ENCODE measurements at regions not wholly inside any gene's neighbourhood (a gene's known extent, or its start where the extent isn't known, plus 50 kb on each side); places are given as distances from the start of the nearest gene placed in this dataset.

- DNase-seq: no peak
These were observed 427.9 kb upstream of the JAG1 start for GRCh38 chr20:11101696-11102095.

DNA sequence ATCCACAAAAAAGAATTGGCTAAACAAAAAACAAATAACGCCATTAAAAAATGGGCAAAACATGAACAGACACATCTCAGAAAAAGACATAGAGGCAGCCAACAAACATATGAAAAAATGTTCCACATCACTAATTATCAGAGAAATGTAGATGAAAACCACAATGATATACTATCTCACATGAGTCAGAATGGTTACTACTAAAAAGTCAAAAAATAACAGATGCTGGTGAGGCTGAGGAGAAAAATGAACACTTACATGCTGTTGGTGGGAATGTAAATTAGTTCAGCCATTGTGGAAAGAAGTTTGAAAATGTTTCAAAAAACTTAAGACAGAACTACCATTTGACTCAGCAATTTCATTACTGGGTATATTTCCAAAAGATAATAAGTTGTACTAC lies 430.1 kb upstream of the JAG1 start:
- no peak for DNase-seq

DNA sequence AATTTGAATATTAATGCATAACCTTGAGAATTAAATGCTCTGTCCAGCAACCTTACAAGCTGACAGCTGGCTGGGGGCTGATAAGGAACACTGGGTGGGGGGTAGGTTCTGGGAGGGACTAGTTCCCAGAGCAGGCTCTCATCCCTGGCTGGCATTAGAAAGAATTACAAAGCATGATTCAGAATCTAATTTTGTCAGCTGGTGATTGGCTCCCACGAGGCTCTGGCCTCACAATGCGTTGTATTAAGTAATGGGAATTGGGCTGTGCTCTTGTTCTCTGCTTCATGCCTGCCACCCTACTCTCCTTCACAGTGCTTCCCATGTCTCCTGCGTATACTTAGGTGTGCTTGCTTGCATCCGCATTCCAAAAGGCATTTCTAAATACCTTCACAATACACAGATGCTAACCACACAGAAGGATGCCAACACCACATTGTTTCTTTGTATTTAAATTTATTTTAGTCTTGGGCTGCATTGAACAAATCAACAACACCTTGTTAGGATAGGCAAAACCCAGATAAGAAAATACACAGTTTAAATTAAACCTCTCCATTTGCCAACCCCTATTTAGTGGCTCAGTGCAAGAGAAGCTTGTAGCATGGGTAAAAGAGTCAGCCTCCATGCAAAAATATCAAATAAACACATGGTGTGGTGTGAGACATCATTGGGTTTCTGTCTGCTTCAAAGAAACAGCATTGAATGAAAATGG lies 434.5 kb upstream of the JAG1 start:
- DNase-seq: no peak

DNA sequence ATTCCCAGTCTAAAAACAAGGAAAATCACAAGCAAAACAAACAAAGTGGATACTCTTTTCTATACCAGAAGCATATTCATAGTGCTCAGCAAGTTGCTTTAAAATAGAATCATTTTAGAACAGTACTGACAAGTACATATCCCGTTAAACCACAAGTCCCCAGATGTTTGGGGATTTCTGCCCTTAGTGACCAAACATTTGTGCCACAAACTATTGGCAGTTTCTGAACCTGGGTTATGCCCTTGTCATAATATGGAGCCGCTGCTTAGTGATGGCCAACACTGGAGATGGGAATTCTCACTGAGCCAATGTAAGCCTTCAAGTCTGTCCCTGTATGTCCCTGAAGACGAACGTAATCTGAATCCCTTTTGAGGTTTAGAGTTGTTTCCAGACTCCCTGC lies 436.7 kb upstream of the JAG1 start:
- DNase-seq: no peak

DNA sequence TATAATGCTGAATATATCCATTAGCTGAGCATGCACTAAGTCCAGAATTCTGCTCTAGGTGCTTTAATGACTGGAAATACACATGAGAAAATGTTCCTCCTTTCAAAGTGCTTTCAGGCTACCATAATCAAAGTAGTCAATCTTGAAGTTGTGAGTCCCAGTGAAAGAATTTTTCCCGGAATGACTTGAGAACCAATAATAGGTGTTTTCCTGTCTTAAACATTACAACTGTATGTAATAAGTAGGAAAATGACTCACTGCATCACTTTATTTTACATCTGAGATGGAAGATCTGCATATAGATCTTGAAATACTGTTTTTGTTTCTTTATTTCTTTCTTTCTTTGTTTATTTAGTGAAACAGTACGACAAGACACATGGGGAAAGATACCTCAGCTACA lies 437.4 kb upstream of the JAG1 start:
- no peak for DNase-seq

DNA sequence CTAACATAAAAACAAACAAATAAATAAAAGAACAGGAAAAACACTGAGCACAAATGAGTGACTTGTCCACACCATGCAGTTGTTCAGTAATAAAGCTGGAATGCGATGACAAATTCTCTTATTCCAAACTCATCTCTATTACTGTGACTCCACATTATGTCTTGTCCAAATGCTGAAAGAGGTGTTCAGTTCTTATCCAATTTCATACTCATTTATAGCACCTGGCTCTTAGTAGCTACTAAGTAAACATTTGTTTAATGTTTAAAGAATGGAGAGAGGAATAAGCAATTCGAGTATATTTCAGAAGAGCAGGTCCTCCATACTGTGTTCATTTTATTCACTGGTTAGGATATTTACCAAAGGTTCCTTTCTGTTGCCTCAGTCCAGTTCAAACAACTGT lies 439.0 kb upstream of the JAG1 start:
- DNase-seq: no peak

DNA sequence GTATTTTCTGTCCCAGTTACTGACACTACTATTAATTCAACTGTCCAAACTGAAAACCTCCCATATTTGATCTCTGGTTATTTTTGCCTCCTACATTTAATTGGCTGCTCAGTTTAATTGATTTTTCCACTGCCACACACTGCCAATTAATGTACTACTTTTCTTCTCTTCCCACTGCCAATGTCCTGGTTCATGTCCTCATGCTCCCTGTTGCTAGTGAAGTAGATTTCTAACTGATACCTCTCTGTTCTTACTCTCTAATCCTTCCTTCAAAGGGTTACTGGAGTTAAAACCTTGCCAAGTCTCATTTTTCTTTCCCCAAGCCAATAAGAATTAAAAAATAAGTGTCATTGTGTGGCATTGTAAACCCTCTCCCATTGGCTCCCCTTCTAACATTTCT lies 440.6 kb upstream of the JAG1 start:
- no peak for DNase-seq

- no peak for DNase-seq
These were observed 444.2 kb upstream of the JAG1 start for GRCh38 chr20:11117808-11118528.

DNA sequence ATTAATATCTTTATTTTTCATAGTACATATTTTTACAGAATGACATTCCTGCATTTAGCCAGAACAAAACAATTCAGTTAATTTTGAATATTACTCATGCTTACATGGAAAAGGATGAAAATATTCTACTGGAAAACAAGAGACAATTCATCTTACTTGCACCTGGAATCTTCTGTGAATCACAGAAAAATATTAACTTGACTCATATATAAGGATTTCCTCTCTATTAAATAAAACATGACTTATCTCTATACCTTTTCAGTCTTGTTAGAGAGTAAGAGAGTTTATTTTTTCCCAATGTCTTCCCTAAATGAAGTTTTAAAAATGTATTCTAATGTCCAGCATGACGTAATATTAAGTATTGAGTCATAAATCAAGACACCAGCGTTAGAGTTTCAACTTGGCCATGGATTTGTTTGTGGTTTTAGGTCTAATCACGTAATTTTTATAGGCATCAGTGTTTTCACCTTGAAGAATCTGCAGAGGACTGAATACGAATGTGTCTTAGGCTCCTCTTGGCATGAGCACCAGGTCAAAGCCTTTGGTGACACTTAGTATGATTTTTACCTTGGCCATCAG lies 445.1 kb upstream of the JAG1 start:
- DNase-seq: no peak

DNA sequence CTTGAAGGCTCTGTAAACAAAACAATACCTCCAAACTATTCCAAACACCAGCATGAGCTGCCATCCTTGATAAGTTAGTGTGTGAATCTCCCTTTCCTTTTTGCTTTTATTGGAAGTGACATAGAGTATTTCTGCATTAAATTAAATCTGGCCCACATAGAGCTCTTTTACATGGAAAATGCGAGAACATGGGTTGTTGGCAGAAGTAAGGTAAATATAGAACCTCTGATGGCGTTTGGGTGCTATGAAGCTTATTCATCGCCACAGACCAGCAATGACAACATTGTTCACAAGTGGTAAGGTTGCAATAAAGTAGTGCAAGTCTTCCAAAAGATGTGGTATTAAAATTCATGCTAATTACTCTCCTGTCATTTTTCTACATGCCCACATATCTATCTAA lies 445.8 kb upstream of the JAG1 start:
- DNase-seq: no peak

- no peak for DNase-seq
These were observed 446.6 kb upstream of the JAG1 start for GRCh38 chr20:11120431-11120830.

DNA sequence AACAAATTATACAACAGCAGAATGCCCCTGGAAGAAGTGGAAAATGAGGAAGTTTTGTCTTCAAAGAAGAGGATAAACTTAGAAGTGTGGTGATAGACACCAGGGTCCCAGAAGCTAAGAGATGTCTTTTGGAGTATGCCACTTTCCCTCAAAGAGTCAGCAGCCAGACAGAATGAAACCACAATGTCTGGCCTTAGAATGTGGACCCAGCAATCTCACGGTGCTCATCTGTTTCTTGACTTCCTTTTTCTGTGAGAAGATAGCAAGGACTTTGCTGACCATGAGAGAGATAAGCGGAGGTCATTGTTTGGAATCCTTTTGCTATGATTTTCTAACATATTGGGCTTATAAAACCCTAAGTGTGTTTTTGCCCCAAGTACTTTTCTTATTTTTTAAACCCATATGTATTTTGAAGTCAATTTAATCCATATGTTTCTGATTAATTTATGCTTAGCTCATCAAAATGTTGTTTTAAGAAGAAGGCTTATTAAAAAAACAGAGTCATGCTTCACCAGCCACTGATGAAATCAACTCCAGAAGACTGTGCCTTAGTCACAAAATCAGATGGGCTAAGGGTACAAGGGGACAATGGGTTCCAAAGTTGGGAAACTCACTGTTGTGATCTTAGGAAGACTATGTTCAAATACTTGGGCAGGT lies 451.2 kb upstream of the JAG1 start:
- no peak for DNase-seq

DNA sequence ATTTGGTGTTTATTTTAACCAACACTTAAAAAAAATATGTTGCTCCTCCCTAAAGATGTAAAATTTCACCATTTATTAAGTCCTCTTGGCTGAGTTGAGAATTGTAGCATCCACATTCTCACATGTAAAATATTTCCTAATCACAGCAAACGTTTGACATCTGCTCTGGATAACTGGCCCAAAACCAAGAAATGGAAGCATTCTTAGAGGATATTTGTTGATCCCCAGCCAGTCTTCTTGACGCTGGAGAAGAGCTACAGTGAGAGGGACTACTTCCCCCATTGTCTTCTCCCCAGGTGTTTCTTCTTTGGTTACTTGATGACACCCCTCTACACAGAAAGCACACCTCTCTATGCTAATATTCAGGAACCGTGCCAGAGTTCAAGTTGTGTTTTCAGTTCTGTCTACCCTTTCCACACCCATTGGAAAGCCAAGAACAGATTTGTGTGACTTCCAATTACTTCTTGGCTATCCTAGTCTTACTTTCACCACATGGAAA lies 454.5 kb upstream of the JAG1 start:
- DNase-seq: no peak

GRCh38 chr20:11128721-11129120 lies 454.9 kb upstream of the JAG1 start:
- DNase-seq: no peak

GRCh38 chr20:11130554-11131166 lies 456.9 kb upstream of the JAG1 start:
- no peak for DNase-seq

DNA sequence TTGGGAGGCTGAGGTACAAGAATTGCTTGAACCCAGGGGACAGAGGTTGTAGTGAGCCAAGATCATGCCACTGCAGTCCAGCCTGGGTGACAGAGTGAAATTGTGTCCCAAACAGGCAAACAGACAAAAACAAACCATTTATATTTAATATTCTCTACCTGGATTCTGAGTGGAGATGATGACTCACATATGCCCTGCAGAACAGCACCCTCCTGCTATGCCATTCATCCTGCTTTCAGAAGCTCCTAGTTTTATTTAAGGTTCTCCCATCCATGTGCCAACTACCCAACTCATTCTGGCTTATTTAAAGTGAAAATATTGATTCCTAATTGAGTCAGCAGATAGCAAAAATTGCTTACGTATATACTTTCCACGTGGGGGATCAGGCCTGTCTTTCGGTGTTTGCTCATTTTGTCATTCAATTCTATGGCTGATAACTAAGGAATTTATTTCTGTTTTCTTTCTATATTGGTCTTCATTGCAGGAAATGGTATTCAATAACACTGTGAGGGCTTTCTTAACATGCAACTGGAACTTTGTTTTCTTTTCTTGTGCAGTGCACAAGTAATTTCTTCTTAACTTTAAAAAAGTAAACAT lies 459.1 kb upstream of the JAG1 start:
- DNase-seq: no peak

DNA sequence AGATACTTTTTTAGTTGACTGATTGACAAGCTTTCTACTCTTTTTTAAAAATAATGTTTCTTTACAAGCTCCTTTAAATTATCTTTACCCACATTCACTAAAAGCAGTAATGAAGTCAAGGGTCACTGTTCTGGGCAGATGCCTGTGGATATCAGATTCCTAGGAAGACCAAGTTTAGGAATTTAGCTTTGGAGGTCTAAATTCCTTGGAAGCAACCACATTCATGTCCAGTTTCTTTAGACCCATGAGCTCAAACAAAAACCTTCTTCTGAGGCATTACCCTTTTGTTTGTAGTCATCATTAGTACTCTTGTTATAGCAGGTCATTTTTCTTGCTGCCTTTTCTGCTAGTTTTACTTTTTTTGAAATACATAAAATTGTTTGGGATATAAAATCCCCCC lies 462.9 kb upstream of the JAG1 start:
- DNase-seq: no peak

GRCh38 chr20:11137688-11138087 lies 463.9 kb upstream of the JAG1 start:
- DNase-seq: no peak

- DNase-seq: no peak
These were observed 466.6 kb upstream of the JAG1 start for GRCh38 chr20:11140359-11140758.

- DNase-seq: no peak
These were observed 469.7 kb upstream of the JAG1 start for GRCh38 chr20:11143481-11143880.

- no peak for DNase-seq
These were observed 470.5 kb upstream of the JAG1 start for GRCh38 chr20:11144114-11144950.

GRCh38 chr20:11145616-11146015 lies 471.8 kb upstream of the JAG1 start:
- no peak for DNase-seq

Measured in stimulated activated CD4-positive, alpha-beta T cell treated with anti-CD3 and anti-CD28 coated beads, Interleukin-4, amount 100 ng/mL, for 1 hour (primary cell).